ENCODE measurements at regions not wholly inside any gene's neighbourhood (a gene's known extent, or its start where the extent isn't known, plus 50 kb on each side); places are given as distances from the start of the nearest gene placed in this dataset.

DNA sequence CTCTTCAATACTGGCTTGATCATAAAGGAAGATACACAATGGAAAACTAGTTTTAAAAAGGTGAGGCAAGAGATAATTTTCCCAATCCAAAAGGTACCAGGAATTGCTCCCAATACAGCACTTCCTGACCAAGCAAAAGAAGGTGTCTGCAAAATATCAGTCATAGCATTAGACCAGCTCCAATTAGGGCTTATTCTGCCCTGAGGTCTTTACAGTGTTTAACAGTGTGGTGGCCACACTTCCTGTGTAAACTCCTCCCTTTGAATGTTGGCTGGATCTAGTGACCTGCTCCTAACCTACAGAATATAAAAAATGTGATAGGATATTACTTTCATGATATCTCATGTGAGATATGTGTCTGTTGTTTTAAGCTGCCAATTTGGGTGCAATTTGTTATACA, 57.1 kb upstream of the BTN3A2 start:
- TF ChIP-seq, protein P1, sequence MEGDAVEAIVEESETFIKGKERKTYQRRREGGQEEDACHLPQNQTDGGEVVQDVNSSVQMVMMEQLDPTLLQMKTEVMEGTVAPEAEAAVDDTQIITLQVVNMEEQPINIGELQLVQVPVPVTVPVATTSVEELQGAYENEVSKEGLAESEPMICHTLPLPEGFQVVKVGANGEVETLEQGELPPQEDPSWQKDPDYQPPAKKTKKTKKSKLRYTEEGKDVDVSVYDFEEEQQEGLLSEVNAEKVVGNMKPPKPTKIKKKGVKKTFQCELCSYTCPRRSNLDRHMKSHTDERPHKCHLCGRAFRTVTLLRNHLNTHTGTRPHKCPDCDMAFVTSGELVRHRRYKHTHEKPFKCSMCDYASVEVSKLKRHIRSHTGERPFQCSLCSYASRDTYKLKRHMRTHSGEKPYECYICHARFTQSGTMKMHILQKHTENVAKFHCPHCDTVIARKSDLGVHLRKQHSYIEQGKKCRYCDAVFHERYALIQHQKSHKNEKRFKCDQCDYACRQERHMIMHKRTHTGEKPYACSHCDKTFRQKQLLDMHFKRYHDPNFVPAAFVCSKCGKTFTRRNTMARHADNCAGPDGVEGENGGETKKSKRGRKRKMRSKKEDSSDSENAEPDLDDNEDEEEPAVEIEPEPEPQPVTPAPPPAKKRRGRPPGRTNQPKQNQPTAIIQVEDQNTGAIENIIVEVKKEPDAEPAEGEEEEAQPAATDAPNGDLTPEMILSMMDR (conservative IDR thresholded peaks at IDR 0.05; ENCODE audit: low read depth, low read length), result no peak
- no peak for TF ChIP-seq EZH2 (IDR thresholded peaks at IDR 0.05; ENCODE audit: borderline replicate concordance, low read depth, low read length, poor library complexity, severe bottlenecking)

Data from A673 (cell line).